H9 (cell line): ENCODE measurements at regions not wholly inside any gene's neighbourhood (a gene's known extent, or its start where the extent isn't known, plus 50 kb on each side); places are given as distances from the start of the nearest gene placed in this dataset.

Experiments
- DNase-seq: peaks from one replicate; pipeline ENCODE4 v3.0.0-alpha.2; 2017
- H2AFZ ChIP-seq: one replicate; pipeline ENCODE4 v1.6.1; 2013; ENCODE audit warnings: mild to moderate bottlenecking, low read length, control low read depth, moderate library complexity
- H2AK5ac ChIP-seq: 2 replicates; pipeline ENCODE4 v1.6.1; 2013; ENCODE audit warnings: low read length, control low read depth, mixed read lengths; ENCODE audit not compliant: insufficient read length
- H2BK120ac ChIP-seq: one replicate; pipeline ENCODE4 v1.6.1; 2013; ENCODE audit warnings: low read depth, mild to moderate bottlenecking, low read length, control low read depth, inconsistent platforms; ENCODE audit not compliant: poor library complexity, severe bottlenecking
- H2BK12ac ChIP-seq: 2 replicates; pipeline ENCODE4 v1.6.1; 2013; ENCODE audit warnings: low read length, control low read depth, mixed read lengths, low read depth; ENCODE audit not compliant: insufficient read length
- H2BK15ac ChIP-seq: 2 replicates; pipeline ENCODE4 v1.6.1; 2013; ENCODE audit warnings: low read depth, low read length, control low read depth
- H2BK20ac ChIP-seq: one replicate; pipeline ENCODE4 v1.6.1; 2013; ENCODE audit warnings: low read depth, mild to moderate bottlenecking, low read length, control low read depth, inconsistent platforms; ENCODE audit not compliant: poor library complexity, severe bottlenecking
- H2BK5ac ChIP-seq: 2 replicates; pipeline ENCODE4 v1.6.1; 2013; ENCODE audit warnings: low read length, control low read depth, mixed read lengths; ENCODE audit not compliant: insufficient read length
- H3K14ac ChIP-seq: 2 replicates; pipeline ENCODE4 v1.6.1; 2013; ENCODE audit warnings: low read length, control low read depth; ENCODE audit not compliant: insufficient read depth
- H3K18ac ChIP-seq: 2 replicates; pipeline ENCODE4 v1.6.1; 2013; ENCODE audit warnings: low read depth, mild to moderate bottlenecking, mixed read lengths, low read length, control low read depth; ENCODE audit not compliant: insufficient read length
- H3K23ac ChIP-seq: 2 replicates; pipeline ENCODE4 v1.6.1; 2013; ENCODE audit warnings: low read length, control low read depth, mixed read lengths, low read depth; ENCODE audit not compliant: insufficient read length
- H3K23me2 ChIP-seq: 2 replicates; pipeline ENCODE4 v1.6.1; 2013; ENCODE audit warnings: low read depth, mild to moderate bottlenecking, mixed read lengths, low read length, control low read depth; ENCODE audit not compliant: insufficient read length, poor library complexity, severe bottlenecking
- H3K27ac ChIP-seq: 2 replicates; pipeline ENCODE4 v1.5.1; 2013; ENCODE audit warnings: low read length, control low read depth, mixed read lengths, low read depth; ENCODE audit not compliant: insufficient read length
- H3K27me3 ChIP-seq: 2 replicates; pipeline ENCODE4 v1.6.1; 2013; ENCODE audit warnings: low read length, control low read depth, inconsistent platforms; ENCODE audit not compliant: insufficient read depth
- H3K4ac ChIP-seq: 2 replicates; pipeline ENCODE4 v1.6.1; 2013; ENCODE audit warnings: low read depth, mild to moderate bottlenecking, control low read depth, inconsistent platforms, low read length, moderate library complexity
- H3K4me1 ChIP-seq: 2 replicates; pipeline ENCODE4 v1.6.1; 2013; ENCODE audit warnings: low read length, control low read depth, inconsistent platforms; ENCODE audit not compliant: insufficient read depth
- H3K4me2 ChIP-seq: 2 replicates; pipeline ENCODE4 v1.6.1; 2013; ENCODE audit warnings: low read length, control low read depth, mixed read lengths; ENCODE audit not compliant: insufficient read length, insufficient read depth
- H3K56ac ChIP-seq: 2 replicates; pipeline ENCODE4 v1.6.1; 2013; ENCODE audit warnings: low read depth, mild to moderate bottlenecking, mixed read lengths, low read length, control low read depth; ENCODE audit not compliant: insufficient read length
- H3K79me1 ChIP-seq: 2 replicates; pipeline ENCODE4 v1.6.1; 2013; ENCODE audit warnings: low read depth, mild to moderate bottlenecking, moderate library complexity, low read length, control low read depth, inconsistent platforms; ENCODE audit not compliant: insufficient read depth, poor library complexity, severe bottlenecking
- H3K79me2 ChIP-seq: 2 replicates; pipeline ENCODE4 v1.6.1; 2013; ENCODE audit warnings: low read length, control low read depth, inconsistent platforms; ENCODE audit not compliant: insufficient read depth
- H3K9ac ChIP-seq: 2 replicates; pipeline ENCODE4 v1.6.1; 2013; ENCODE audit warnings: low read length, control low read depth, mixed read lengths; ENCODE audit not compliant: insufficient read length; ENCODE audit errors: extremely low read depth
- H3K9me3 ChIP-seq: one replicate; pipeline ENCODE4 v1.6.1; 2013; ENCODE audit warnings: low read depth, low read length, inconsistent platforms; ENCODE audit not compliant: control insufficient read depth
- H3T11ph ChIP-seq: one replicate; pipeline ENCODE4 v1.6.1; 2013; ENCODE audit warnings: mild to moderate bottlenecking, low read length, control low read depth, inconsistent platforms
- H4K20me1 ChIP-seq: one replicate; pipeline ENCODE4 v1.6.1; 2013; ENCODE audit not compliant: control insufficient read depth, insufficient read length, insufficient read depth
- H4K5ac ChIP-seq: 2 replicates; pipeline ENCODE4 v1.6.1; 2013; ENCODE audit warnings: low read depth, mild to moderate bottlenecking, mixed read lengths, low read length, control low read depth; ENCODE audit not compliant: insufficient read length
- H4K8ac ChIP-seq: replicated peaks from 2 replicates; pipeline ENCODE4 v1.6.1; 2013; ENCODE audit warnings: low read length, control low read depth, mixed read lengths, low read depth; ENCODE audit not compliant: insufficient read length
- H4K91ac ChIP-seq: 2 replicates; pipeline ENCODE4 v1.6.1; 2013; ENCODE audit warnings: low read depth, mild to moderate bottlenecking, moderate library complexity, mixed read lengths, low read length, control low read depth; ENCODE audit not compliant: insufficient read length
- H3K27ac Mint-ChIP-seq, 3 experiments: 2 replicates in 2 of 3; 3 replicates in 1 of 3; pipeline ENCODE4 v1.8.0; 2020 to 2021; ENCODE audit warnings: mixed read lengths in 3 of 3, mild to moderate bottlenecking in 1 of 3, moderate library complexity in 1 of 3
- H3K27me3 Mint-ChIP-seq: 2 replicates; pipeline ENCODE4 v1.8.0; 2021; ENCODE audit warnings: low read depth, mild to moderate bottlenecking, moderate library complexity, mixed read lengths
- H3K36me3 Mint-ChIP-seq, 3 experiments: 2 replicates in 2 of 3; 3 replicates in 1 of 3; pipeline ENCODE4 v1.8.0; 2020 to 2021; ENCODE audit warnings: low read depth in 3 of 3, mixed read lengths in 3 of 3; ENCODE audit not compliant: insufficient read depth in 1 of 3
- H3K4me1 Mint-ChIP-seq, 2 experiments: 2 replicates each; pipeline ENCODE4 v1.8.0; 2020; ENCODE audit warnings: mixed read lengths in 2 of 2
- H3K4me3 Mint-ChIP-seq, 2 experiments: 2 replicates in 1 of 2; 3 replicates in 1 of 2; pipeline ENCODE4 v1.8.0; 2020 to 2021; ENCODE audit warnings: mild to moderate bottlenecking in 2 of 2, mixed read lengths in 2 of 2, moderate library complexity in 1 of 2
- H3K9me3 Mint-ChIP-seq, 2 experiments: 2 replicates in 1 of 2; 3 replicates in 1 of 2; pipeline ENCODE4 v1.8.0; 2020; ENCODE audit warnings: mild to moderate bottlenecking in 2 of 2, mixed read lengths in 2 of 2, moderate library complexity in 1 of 2
- CTCF ChIP-seq: fragments of 200-600 bp; sonication (generic); conservative IDR thresholded peaks from 3 replicates; pipeline ENCODE4 v1.8.0; 2021; ENCODE audit warnings: antibody characterized with exemption, mild to moderate bottlenecking
- WGBS: extraction: QIAGEN DNeasy Blood & Tissue Kit; methylation state at CpG from one replicate; pipeline ENCODE4 v1.1.7; 2013; ENCODE audit warnings: missing lambda C conversion rate, low lambda C conversion rate, mixed read lengths; ENCODE audit not compliant: insufficient read length; ENCODE audit errors: extremely low coverage; 5-methylcytosine and 5-hydroxymethylcytosine counted together

- Mint-ChIP-seq H3K9me3 (no peaks in the 10 kb centered on the region), H3K4me3 (no peak overlapping the region), H3K27ac (no peak overlapping the region), H3K27me3 (no peaks in the 10 kb centered on the region), H3K4me1 (no peaks in the 10 kb centered on the region), H3K36me3 (no peaks in the 10 kb centered on the region)
- Histone ChIP-seq H2AFZ (no peak overlapping the region), H2BK12ac (no peak overlapping the region), H3K27me3 (no peaks in the 10 kb centered on the region), H3K79me2 (no peaks in the 10 kb centered on the region), H4K5ac (no peak overlapping the region), H3K4me2 (no peak overlapping the region), H3K4me1 (no peaks in the 10 kb centered on the region), H3K9ac (no peak overlapping the region), H3K4ac (no peak overlapping the region), H3K27ac (no peak overlapping the region), H3K79me1 (no peaks in the 10 kb centered on the region), H2AK5ac (no peak overlapping the region), H3K23ac (no peak overlapping the region), H3T11ph (no peak overlapping the region), H3K18ac (no peak overlapping the region), H3K14ac (no peak overlapping the region), H3K9me3 (no peaks in the 10 kb centered on the region), H2BK5ac (no peak overlapping the region), H3K23me2 (no peaks in the 10 kb centered on the region), H3K56ac (no peak overlapping the region), H2BK20ac (no peak overlapping the region), H2BK120ac (no peak overlapping the region), H4K8ac (no peak overlapping the region), H4K20me1 (no peaks in the 10 kb centered on the region), H4K91ac (no peak overlapping the region), H2BK15ac (no peak overlapping the region)
- DNase-seq: no peak
- TF ChIP-seq CTCF: no peak
- WGBS: no CpG with 5 or more reads among the region's 2 CpGs
Measured at GRCh38 chr21:27570306-27570868, 603.5 kb upstream of the ADAMTS5 start.
